IMR-90 (cell line): ENCODE measurements at regions not wholly inside any gene's neighbourhood (a gene's known extent, or its start where the extent isn't known, plus 50 kb on each side); places are given as distances from the start of the nearest gene placed in this dataset.

ENCODE experiments used
- ATAC-seq: fragments of 200-7000 bp; cut with Tn5 transposase; 2 replicates; pipeline ENCODE4 v1.9.1; 2020; ENCODE audit warnings: low read depth, mild to moderate bottlenecking, moderate library complexity
- BruUV-seq: library from RNA; stranded (reverse); fragments of 400-500 nt; replicated peaks from 2 replicates; lab custom pipeline; 2021; lab: Mats Ljungman, UMichigan
- CTCF ChIA-PET: fragments of 300-600 bp; formaldehyde crosslinking; extraction: SDS; loops from one replicate; lab custom pipeline; 2021; ENCODE audit warnings: antibody characterized with exemption; lab: Yijun Ruan, JAX
- POLR2A ChIA-PET: fragments of 300-600 bp; sonication (Branson Sonifier 250); formaldehyde crosslinking; loops from one replicate; lab custom pipeline; 2022; ENCODE audit warnings: antibody characterized with exemption; ENCODE audit not compliant: unreplicated experiment; lab: Charles Lee
- DNase-seq: peaks from one replicate; pipeline ENCODE4 v3.0.0; 2013
- H2AFZ ChIP-seq: replicated peaks from 2 replicates; pipeline ENCODE3; 2013; ENCODE audit warnings: low read length, mild to moderate bottlenecking; ENCODE audit not compliant: poor library complexity
- H2AK5ac ChIP-seq: 2 replicates; pipeline ENCODE4 v1.6.1; 2013; ENCODE audit warnings: low read depth, low read length, inconsistent platforms
- H2AK9ac ChIP-seq: replicated peaks from 2 replicates; pipeline ENCODE3; 2013; ENCODE audit warnings: mild to moderate bottlenecking, low read depth, low read length, moderate library complexity; ENCODE audit not compliant: poor library complexity
- H2BK120ac ChIP-seq: 2 replicates; pipeline ENCODE4 v1.6.1; 2013; ENCODE audit warnings: low read depth, low read length, inconsistent platforms
- H2BK15ac ChIP-seq: 3 replicates; pipeline ENCODE4 v1.6.1; 2013; ENCODE audit warnings: low read depth, low read length, inconsistent platforms
- H2BK20ac ChIP-seq: 2 replicates; pipeline ENCODE4 v1.6.1; 2013; ENCODE audit warnings: low read depth, mild to moderate bottlenecking, inconsistent platforms, low read length, moderate library complexity
- H2BK5ac ChIP-seq: 2 replicates; pipeline ENCODE4 v1.6.1; 2013; ENCODE audit warnings: mild to moderate bottlenecking, low read depth, low read length, inconsistent platforms; ENCODE audit not compliant: poor library complexity, severe bottlenecking
- H3K14ac ChIP-seq: replicated peaks from 2 replicates; pipeline ENCODE4 v1.6.1; 2013; ENCODE audit warnings: low read depth, low read length, inconsistent platforms
- H3K18ac ChIP-seq: 2 replicates; pipeline ENCODE4 v1.6.1; 2013; ENCODE audit warnings: low read depth, low read length, control low read depth
- H3K23ac ChIP-seq: 2 replicates; pipeline ENCODE4 v1.6.1; 2013; ENCODE audit warnings: low read depth, low read length, inconsistent platforms
- H3K27ac ChIP-seq: 2 replicates; pipeline ENCODE4 v1.5.1; 2013; ENCODE audit warnings: mild to moderate bottlenecking, control low read depth, low read length; ENCODE audit not compliant: insufficient read depth
- H3K27me3 ChIP-seq: 2 replicates; pipeline ENCODE4 v1.6.1; 2013; ENCODE audit warnings: low read length; ENCODE audit not compliant: control insufficient read depth, insufficient read depth
- H3K36me3 ChIP-seq: 2 replicates; pipeline ENCODE4 v1.6.1; 2013; ENCODE audit warnings: low read length, mixed read lengths; ENCODE audit not compliant: control insufficient read depth, insufficient read depth
- H3K4ac ChIP-seq: 2 replicates; pipeline ENCODE4 v1.6.1; 2013; ENCODE audit warnings: low read depth, low read length, inconsistent platforms
- H3K4me1 ChIP-seq: 2 replicates; pipeline ENCODE4 v1.6.1; 2013; ENCODE audit warnings: low read length, mixed read lengths; ENCODE audit not compliant: control insufficient read depth, insufficient read depth
- H3K4me2 ChIP-seq: 2 replicates; pipeline ENCODE4 v1.6.1; 2013; ENCODE audit warnings: low read depth, mild to moderate bottlenecking, control low read depth, low read length, moderate library complexity
- H3K4me3 ChIP-seq: 2 replicates; pipeline ENCODE4 v1.5.1; 2013; ENCODE audit warnings: low read depth, mild to moderate bottlenecking, control low read depth, low read length, moderate library complexity; ENCODE audit not compliant: insufficient read depth
- H3K56ac ChIP-seq: 2 replicates; pipeline ENCODE4 v1.6.1; 2013; ENCODE audit warnings: low read length, inconsistent platforms; ENCODE audit not compliant: insufficient read depth; ENCODE audit errors: extremely low read depth
- H3K79me1 ChIP-seq, 2 experiments: 2 replicates each; pipeline ENCODE4 v1.6.1; 2013; ENCODE audit warnings: low read length in 2 of 2, inconsistent platforms in 1 of 2, low read depth in 1 of 2
- H3K9ac ChIP-seq: 2 replicates; pipeline ENCODE4 v1.6.1; 2013; ENCODE audit warnings: low read depth, low read length, control low read depth
- H3K9me1 ChIP-seq: 2 replicates; pipeline ENCODE4 v1.6.1; 2013; ENCODE audit warnings: low read length, inconsistent platforms; ENCODE audit not compliant: insufficient read depth
- H3K9me3 ChIP-seq: 2 replicates; pipeline ENCODE4 v1.6.1; 2013; ENCODE audit warnings: low read length; ENCODE audit not compliant: control insufficient read depth, insufficient read depth
- H4K20me1 ChIP-seq: 2 replicates; pipeline ENCODE4 v1.6.1; 2013; ENCODE audit warnings: low read length, inconsistent platforms; ENCODE audit not compliant: insufficient read depth
- H4K5ac ChIP-seq: 2 replicates; pipeline ENCODE4 v1.6.1; 2013; ENCODE audit warnings: mild to moderate bottlenecking, low read depth, low read length, control low read depth
- H4K8ac ChIP-seq, 2 experiments: 2 replicates each; pipeline ENCODE4 v1.6.1; 2013; ENCODE audit warnings: low read depth in 2 of 2, low read length in 2 of 2, control low read depth in 1 of 2, inconsistent platforms in 1 of 2
- H4K91ac ChIP-seq: 2 replicates; pipeline ENCODE4 v1.6.1; 2013; ENCODE audit warnings: low read depth, low read length, inconsistent platforms; ENCODE audit not compliant: insufficient read depth
- BHLHE40 ChIP-seq: fragments of 150-350 bp; IDR thresholded peaks from 2 replicates; pipeline ENCODE4 v1.6.1; 2016; ENCODE audit warnings: mild to moderate bottlenecking, low read depth, low read length
- CEBPB ChIP-seq: IDR thresholded peaks from 2 replicates; pipeline ENCODE4 v1.6.1; 2012; ENCODE audit warnings: low read depth, low read length, improper control_type of control experiment
- CHD1 ChIP-seq: IDR thresholded peaks from 2 replicates; pipeline ENCODE4 v1.6.1; 2012; ENCODE audit warnings: low read depth, low read length, improper control_type of control experiment
- FOS ChIP-seq: fragments of 150-350 bp; IDR thresholded peaks from 2 replicates; pipeline ENCODE4 v1.6.1; 2016; ENCODE audit warnings: low read depth, low read length
- MAZ ChIP-seq: IDR thresholded peaks from 2 replicates; pipeline ENCODE4 v1.6.1; 2012; ENCODE audit warnings: low read depth, mild to moderate bottlenecking, low read length, improper control_type of control experiment, moderate library complexity, borderline replicate concordance
- POLR2A ChIP-seq: IDR thresholded peaks from 2 replicates; pipeline ENCODE4 v1.6.1; 2012; ENCODE audit warnings: mild to moderate bottlenecking, low read depth, low read length
- RAD21 ChIP-seq: IDR thresholded peaks from 2 replicates; pipeline ENCODE4 v1.6.1; 2012; ENCODE audit warnings: low read length, improper control_type of control experiment
- RFX5 ChIP-seq: IDR thresholded peaks from 2 replicates; pipeline ENCODE4 v1.8.0; 2012; ENCODE audit warnings: low read depth, mild to moderate bottlenecking, low read length, moderate library complexity
- SMC3 ChIP-seq: fragments of 150-350 bp; IDR thresholded peaks from 2 replicates; pipeline ENCODE4 v1.6.1; 2016; ENCODE audit warnings: low read depth, mild to moderate bottlenecking, antibody characterized with exemption, low read length, moderate library complexity
- USF2 ChIP-seq: fragments of 150-350 bp; IDR thresholded peaks from 2 replicates; pipeline ENCODE4 v1.6.1; 2017; ENCODE audit warnings: mild to moderate bottlenecking, antibody characterized with exemption, low read length, low read depth
- WGBS, 2 experiments: methylation state at CpG; one replicate each; pipeline versions ENCODE4 v1.1.5 to v1.1.7; 2013; ENCODE audit warnings: missing lambda C conversion rate in 2 of 2; ENCODE audit not compliant: insufficient read length in 1 of 2; ENCODE audit errors: extremely low coverage in 2 of 2; 5-methylcytosine and 5-hydroxymethylcytosine counted together
- dilution Hi-C: fragments of 300-500 bp; cut with HindIII; formaldehyde crosslinking; loops from one replicate; pipeline ENCODE4 v1.14.3; 2018; ENCODE audit warnings: low sequenced_read_pairs; ENCODE audit not compliant: unreplicated experiment
- in situ Hi-C: fragments of 300-500 bp; cut with MboI; formaldehyde crosslinking; loops from 3 replicates; pipeline ENCODE4 v1.14.3; 2019; ENCODE audit warnings: low sequenced_read_pairs, inconsistent platforms, mixed read lengths
- intact Hi-C: fragments of 100-400 bp; cut with micrococcal nuclease; formaldehyde crosslinking; loops from 2 replicates; pipeline ENCODE4 v1.10.0; 2022
- TF ChIP-seq, protein P1 (sequence below): conservative IDR thresholded peaks from 2 replicates; pipeline ENCODE4 v1.5.1; 2012; ENCODE audit warnings: mild to moderate bottlenecking, low read depth, low read length, improper control_type of control experiment

DNA sequence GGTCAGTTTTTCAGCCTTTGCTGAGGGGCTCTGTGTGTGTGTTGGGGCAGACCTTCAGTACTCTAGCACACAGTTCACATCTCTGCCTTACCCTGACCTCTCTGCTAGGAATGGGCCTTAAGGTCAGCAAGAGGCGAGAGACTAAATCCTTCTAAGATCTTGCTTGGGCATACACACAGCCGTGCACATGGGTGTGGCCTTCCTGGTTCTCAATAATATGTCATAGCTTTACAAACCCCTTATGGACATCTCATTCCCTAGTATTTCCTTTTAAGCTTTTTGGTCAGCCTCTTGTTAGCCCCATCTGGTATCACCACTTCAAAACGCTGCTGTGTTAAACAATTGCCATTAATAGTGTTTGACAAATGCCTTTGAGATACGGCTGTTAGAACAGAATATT, 69.4 kb upstream of the SPATA13 start:
- H2BK15ac ChIP-seq: peak overlapping the region; percentile 39; the same call in 1 of the 3 replicates
- H2AK9ac ChIP-seq: no peak overlapping the region
- dilution Hi-C loops (no loop called here), in situ Hi-C loops (no loop called here), intact Hi-C loops (no loop called here)
- ATAC-seq (no peak), DNase-seq (no peak)
- no peak overlapping the region for H3K4me3 ChIP-seq
- no peak overlapping the region for H3K27ac ChIP-seq
- no peak overlapping the region for H3K14ac ChIP-seq
- no peaks in the 10 kb centered on the region for H3K36me3 ChIP-seq
- no peak overlapping the region for H3K4me2 ChIP-seq
- H3K79me1 ChIP-seq: no peaks in the 10 kb centered on the region
- H2BK5ac ChIP-seq: no peak overlapping the region
- no peak overlapping the region for H3K23ac ChIP-seq
- no peak overlapping the region for H3K18ac ChIP-seq
- H2AFZ ChIP-seq: no peak overlapping the region
- ChIA-PET CTCF (interaction anchor here (0.6 to 0.8 kb wide), 2 partner anchors 10 to 324 kb away, joined by 3 to 6 read pairs; no protein-coding TSS in a partner anchor), POLR2A (no interaction called here)
- no TSS peak for BruUV-seq
- H4K5ac ChIP-seq: no peak overlapping the region
- no peak overlapping the region for H4K91ac ChIP-seq
- H3K9ac ChIP-seq: no peak overlapping the region
- no peak overlapping the region for H4K8ac ChIP-seq
- 80% methylated on average over 3 of the region's 4 CpGs; no CpG with 5 or more reads in 1 of the 2 experiments for WGBS, 2 experiments
- no peaks in the 10 kb centered on the region for H4K20me1 ChIP-seq
- TF ChIP-seq BHLHE40 (no peak), RAD21 (no peak), SMC3 (no peak), USF2 (no peak), CHD1 (no peak), RFX5 (no peak), FOS (no peak), CEBPB (no peak), MAZ (no peak), POLR2A (no peak)
- TF ChIP-seq, protein P1, sequence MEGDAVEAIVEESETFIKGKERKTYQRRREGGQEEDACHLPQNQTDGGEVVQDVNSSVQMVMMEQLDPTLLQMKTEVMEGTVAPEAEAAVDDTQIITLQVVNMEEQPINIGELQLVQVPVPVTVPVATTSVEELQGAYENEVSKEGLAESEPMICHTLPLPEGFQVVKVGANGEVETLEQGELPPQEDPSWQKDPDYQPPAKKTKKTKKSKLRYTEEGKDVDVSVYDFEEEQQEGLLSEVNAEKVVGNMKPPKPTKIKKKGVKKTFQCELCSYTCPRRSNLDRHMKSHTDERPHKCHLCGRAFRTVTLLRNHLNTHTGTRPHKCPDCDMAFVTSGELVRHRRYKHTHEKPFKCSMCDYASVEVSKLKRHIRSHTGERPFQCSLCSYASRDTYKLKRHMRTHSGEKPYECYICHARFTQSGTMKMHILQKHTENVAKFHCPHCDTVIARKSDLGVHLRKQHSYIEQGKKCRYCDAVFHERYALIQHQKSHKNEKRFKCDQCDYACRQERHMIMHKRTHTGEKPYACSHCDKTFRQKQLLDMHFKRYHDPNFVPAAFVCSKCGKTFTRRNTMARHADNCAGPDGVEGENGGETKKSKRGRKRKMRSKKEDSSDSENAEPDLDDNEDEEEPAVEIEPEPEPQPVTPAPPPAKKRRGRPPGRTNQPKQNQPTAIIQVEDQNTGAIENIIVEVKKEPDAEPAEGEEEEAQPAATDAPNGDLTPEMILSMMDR: no peak
- H3K27me3 ChIP-seq: no peaks in the 10 kb centered on the region; the same call in 1 of the 2 replicates
- no peak overlapping the region for H3K4ac ChIP-seq
- no peak overlapping the region for H2BK120ac ChIP-seq
- H2BK20ac ChIP-seq: no peak overlapping the region
- H3K56ac ChIP-seq: no peak overlapping the region
- H2AK5ac ChIP-seq: no peak overlapping the region
- H3K9me1 ChIP-seq: no peaks in the 10 kb centered on the region; the same call in 1 of the 2 replicates
- H3K4me1 ChIP-seq: peaks cover 3% of the 10 kb centered on the region
- H3K9me3 ChIP-seq: no peaks in the 10 kb centered on the region
